ENCODE measurements at regions not wholly inside any gene's neighbourhood (a gene's known extent, or its start where the extent isn't known, plus 50 kb on each side); places are given as distances from the start of the nearest gene placed in this dataset.

DNA sequence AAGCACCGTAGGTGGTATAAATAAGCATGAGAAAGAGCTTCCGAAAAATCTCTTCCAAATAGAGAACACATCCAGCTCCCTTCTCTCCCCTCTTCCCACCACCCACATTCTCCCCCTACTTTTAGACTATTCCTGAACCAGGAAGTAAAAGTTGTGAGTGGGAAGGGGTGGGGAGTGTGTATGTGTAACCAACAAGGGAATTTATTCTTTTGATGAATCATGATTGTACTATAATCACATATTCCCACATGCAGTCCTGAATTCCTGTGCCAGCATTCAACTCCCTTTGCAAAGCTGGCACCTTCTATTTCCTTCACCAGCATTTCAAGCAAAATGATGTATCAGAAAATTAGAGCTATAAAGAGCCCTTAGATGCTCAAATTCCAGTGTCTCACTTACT, 230.6 kb upstream of the CHRM2 start:
- TF ChIP-seq EGR1 (IDR thresholded peaks at IDR 0.05; ENCODE audit: borderline replicate concordance, low read depth, low read length): no peak
- TF ChIP-seq, protein P1, sequence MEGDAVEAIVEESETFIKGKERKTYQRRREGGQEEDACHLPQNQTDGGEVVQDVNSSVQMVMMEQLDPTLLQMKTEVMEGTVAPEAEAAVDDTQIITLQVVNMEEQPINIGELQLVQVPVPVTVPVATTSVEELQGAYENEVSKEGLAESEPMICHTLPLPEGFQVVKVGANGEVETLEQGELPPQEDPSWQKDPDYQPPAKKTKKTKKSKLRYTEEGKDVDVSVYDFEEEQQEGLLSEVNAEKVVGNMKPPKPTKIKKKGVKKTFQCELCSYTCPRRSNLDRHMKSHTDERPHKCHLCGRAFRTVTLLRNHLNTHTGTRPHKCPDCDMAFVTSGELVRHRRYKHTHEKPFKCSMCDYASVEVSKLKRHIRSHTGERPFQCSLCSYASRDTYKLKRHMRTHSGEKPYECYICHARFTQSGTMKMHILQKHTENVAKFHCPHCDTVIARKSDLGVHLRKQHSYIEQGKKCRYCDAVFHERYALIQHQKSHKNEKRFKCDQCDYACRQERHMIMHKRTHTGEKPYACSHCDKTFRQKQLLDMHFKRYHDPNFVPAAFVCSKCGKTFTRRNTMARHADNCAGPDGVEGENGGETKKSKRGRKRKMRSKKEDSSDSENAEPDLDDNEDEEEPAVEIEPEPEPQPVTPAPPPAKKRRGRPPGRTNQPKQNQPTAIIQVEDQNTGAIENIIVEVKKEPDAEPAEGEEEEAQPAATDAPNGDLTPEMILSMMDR (IDR thresholded peaks at IDR 0.05; ENCODE audit: control extremely low read depth in 1 of 3, insufficient read depth in 1 of 3, low read depth in 1 of 3, low read length in 3 of 3): no peak
- no peak for TF ChIP-seq TAF1 (IDR thresholded peaks at IDR 0.05; ENCODE audit: low read depth, low read length)
- no peak for TF ChIP-seq CHD7 (IDR thresholded peaks at IDR 0.05; ENCODE audit: insufficient replicate concordance, low read length)
- TF ChIP-seq CHD2 (IDR thresholded peaks at IDR 0.05; ENCODE audit: low read length): no peak
- TF ChIP-seq POLR2AphosphoS5 (IDR thresholded peaks at IDR 0.05; ENCODE audit: low read depth, low read length): no peak
- TF ChIP-seq YY1 (IDR thresholded peaks at IDR 0.05; ENCODE audit: low read depth, low read length): no peak
- TF ChIP-seq, protein P2, sequence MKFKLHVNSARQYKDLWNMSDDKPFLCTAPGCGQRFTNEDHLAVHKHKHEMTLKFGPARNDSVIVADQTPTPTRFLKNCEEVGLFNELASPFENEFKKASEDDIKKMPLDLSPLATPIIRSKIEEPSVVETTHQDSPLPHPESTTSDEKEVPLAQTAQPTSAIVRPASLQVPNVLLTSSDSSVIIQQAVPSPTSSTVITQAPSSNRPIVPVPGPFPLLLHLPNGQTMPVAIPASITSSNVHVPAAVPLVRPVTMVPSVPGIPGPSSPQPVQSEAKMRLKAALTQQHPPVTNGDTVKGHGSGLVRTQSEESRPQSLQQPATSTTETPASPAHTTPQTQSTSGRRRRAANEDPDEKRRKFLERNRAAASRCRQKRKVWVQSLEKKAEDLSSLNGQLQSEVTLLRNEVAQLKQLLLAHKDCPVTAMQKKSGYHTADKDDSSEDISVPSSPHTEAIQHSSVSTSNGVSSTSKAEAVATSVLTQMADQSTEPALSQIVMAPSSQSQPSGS (IDR thresholded peaks at IDR 0.05; ENCODE audit: low read length): no peak
- TF ChIP-seq SIX5 (IDR thresholded peaks at IDR 0.05; ENCODE audit: low read depth, low read length): no peak
- TF ChIP-seq SP2 (IDR thresholded peaks at IDR 0.05; ENCODE audit: low read length): no peak
- TF ChIP-seq EP300 (IDR thresholded peaks at IDR 0.05; ENCODE audit: borderline replicate concordance in 1 of 2, low read depth in 2 of 2, low read length in 2 of 2): no peak
- no peak for TF ChIP-seq KDM1A (IDR thresholded peaks at IDR 0.05; ENCODE audit: borderline replicate concordance, low read length)
- TF ChIP-seq FOSL1 (IDR thresholded peaks at IDR 0.05; ENCODE audit: insufficient read depth, low read depth, low read length): no peak
